HEK293T (cell line): ENCODE measurements at regions not wholly inside any gene's neighbourhood (a gene's known extent, or its start where the extent isn't known, plus 50 kb on each side); places are given as distances from the start of the nearest gene placed in this dataset.

Source experiments
- ARNT ChIP-seq: fragments of 450-650 bp; IDR thresholded peaks from 2 replicates; pipeline ENCODE4 v1.6.1; 2017; ENCODE audit warnings: mild to moderate bottlenecking
- BHLHE40 ChIP-seq: fragments of 450-650 bp; IDR thresholded peaks from 2 replicates; pipeline ENCODE4 v1.6.1; 2016; ENCODE audit warnings: mild to moderate bottlenecking, moderate library complexity, borderline replicate concordance
- CTBP1 ChIP-seq: fragments of 450-650 bp; IDR thresholded peaks from 2 replicates; pipeline ENCODE4 v1.6.1; 2016; ENCODE audit warnings: borderline replicate concordance
- ELF4 ChIP-seq: fragments of 450-650 bp; IDR thresholded peaks from 2 replicates; pipeline ENCODE4 v1.6.1; 2017; ENCODE audit warnings: antibody characterized with exemption
- FOXA1 ChIP-seq: fragments of 450-650 bp; IDR thresholded peaks from 2 replicates; pipeline ENCODE4 v1.6.1; 2016; ENCODE audit warnings: mild to moderate bottlenecking
- FOXK2 ChIP-seq: fragments of 450-650 bp; IDR thresholded peaks from 2 replicates; pipeline ENCODE4 v1.6.1; 2016; ENCODE audit warnings: mild to moderate bottlenecking
- FOXM1 ChIP-seq: fragments of 450-650 bp; IDR thresholded peaks from 2 replicates; pipeline ENCODE4 v1.6.1; 2017; ENCODE audit warnings: mild to moderate bottlenecking, borderline replicate concordance
- HDGF ChIP-seq: fragments of 450-650 bp; IDR thresholded peaks from 2 replicates; pipeline ENCODE4 v1.6.1; 2017; ENCODE audit warnings: antibody characterized with exemption, borderline replicate concordance
- L3MBTL2 ChIP-seq: fragments of 450-650 bp; conservative IDR thresholded peaks from 2 replicates; pipeline ENCODE4 v1.6.1; 2016; ENCODE audit warnings: mild to moderate bottlenecking
- PKNOX1 ChIP-seq: fragments of 450-650 bp; IDR thresholded peaks from 2 replicates; pipeline ENCODE4 v1.6.1; 2016
- SP1 ChIP-seq: fragments of 450-650 bp; IDR thresholded peaks from 2 replicates; pipeline ENCODE4 v1.6.1; 2017
- SUZ12 ChIP-seq: fragments of 450-650 bp; IDR thresholded peaks from 2 replicates; pipeline ENCODE4 v1.6.1; 2016; ENCODE audit warnings: mild to moderate bottlenecking
- TARDBP ChIP-seq: fragments of 450-650 bp; IDR thresholded peaks from 2 replicates; pipeline ENCODE4 v1.6.1; 2016

- no peak for TF ChIP-seq FOXA1
- TF ChIP-seq SP1: no peak
- no peak for TF ChIP-seq FOXM1
- TF ChIP-seq CTBP1: no peak
- no peak for TF ChIP-seq SUZ12
- no peak for TF ChIP-seq PKNOX1
- no peak for TF ChIP-seq BHLHE40
- no peak for TF ChIP-seq TARDBP
- no peak for TF ChIP-seq HDGF
- TF ChIP-seq ARNT: no peak
- TF ChIP-seq ELF4: no peak
- no peak for TF ChIP-seq FOXK2
- no peak for TF ChIP-seq L3MBTL2
Observed at GRCh38 chr14:89628521-89628920, 211.5 kb upstream of the FOXN3 start.
